Stimulated activated naive CD8-positive, alpha-beta T cell treated with anti-CD3 and anti-CD28 coated beads, Interleukin-15, Interleukin-2, amounts not matched to agents 100 ng/mL and 50 ng/mL, for 24 hours (primary cell): ENCODE measurements at regions not wholly inside any gene's neighbourhood (a gene's known extent, or its start where the extent isn't known, plus 50 kb on each side); places are given as distances from the start of the nearest gene placed in this dataset.

Experiments used
- H3K27ac Mint-ChIP-seq: one replicate; pipeline ENCODE4 v1.8.0; 2021; ENCODE audit warnings: mild to moderate bottlenecking, mixed read lengths
- H3K27me3 Mint-ChIP-seq: one replicate; pipeline ENCODE4 v1.8.0; 2021; ENCODE audit warnings: mixed read lengths
- H3K36me3 Mint-ChIP-seq: one replicate; pipeline ENCODE4 v1.8.0; 2021; ENCODE audit warnings: low read depth, mixed read lengths
- H3K4me1 Mint-ChIP-seq: one replicate; pipeline ENCODE4 v1.8.0; 2021; ENCODE audit warnings: low read depth, mixed read lengths
- H3K4me3 Mint-ChIP-seq: one replicate; pipeline ENCODE4 v1.8.0; 2021; ENCODE audit warnings: mild to moderate bottlenecking, mixed read lengths
- H3K9me3 Mint-ChIP-seq: one replicate; pipeline ENCODE4 v1.8.0; 2021; ENCODE audit warnings: mixed read lengths

GRCh38 chr22:48850658-48851287 is 976.9 kb downstream of the BRD1 start:
- Mint-ChIP-seq H3K4me1 (no peaks in the 10 kb centered on the region), H3K36me3 (no peaks in the 10 kb centered on the region), H3K4me3 (no peak overlapping the region), H3K9me3 (no peaks in the 10 kb centered on the region), H3K27me3 (peaks cover 9% of the 10 kb centered on the region), H3K27ac (no peak overlapping the region)

- Mint-ChIP-seq H3K27me3 (peaks cover 10% of the 10 kb centered on the region), H3K36me3 (no peaks in the 10 kb centered on the region)
Measured at GRCh38 chr22:48849963-48850657, 977.6 kb downstream of the BRD1 start.

GRCh38 chr22:48849219-48849912 is 978.3 kb downstream of the BRD1 start:
- Mint-ChIP-seq H3K27ac (no peak overlapping the region), H3K4me3 (no peak overlapping the region), H3K36me3 (no peaks in the 10 kb centered on the region), H3K27me3 (peaks cover 14% of the 10 kb centered on the region), H3K4me1 (no peaks in the 10 kb centered on the region), H3K9me3 (no peaks in the 10 kb centered on the region)

More at GRCh38 chr22:48849963-48850657, 977.6 kb downstream of the BRD1 start:
- Mint-ChIP-seq H3K4me3 (no peak overlapping the region), H3K27ac (no peak overlapping the region), H3K9me3 (no peaks in the 10 kb centered on the region), H3K4me1 (no peaks in the 10 kb centered on the region)

GRCh38 chr22:48846200-48846599 is 981.5 kb downstream of the BRD1 start:
- H3K36me3 Mint-ChIP-seq: no peaks in the 10 kb centered on the region
- H3K27me3 Mint-ChIP-seq: peaks cover 14% of the 10 kb centered on the region
- no peaks in the 10 kb centered on the region for H3K4me1 Mint-ChIP-seq
- H3K27ac Mint-ChIP-seq: no peak overlapping the region
- no peaks in the 10 kb centered on the region for H3K9me3 Mint-ChIP-seq
- H3K4me3 Mint-ChIP-seq: no peak overlapping the region

GRCh38 chr22:48845356-48845936 is 982.2 kb downstream of the BRD1 start:
- no peak overlapping the region for H3K27ac Mint-ChIP-seq

GRCh38 chr22:48844056-48844675 is 983.5 kb downstream of the BRD1 start:
- no peaks in the 10 kb centered on the region for H3K36me3 Mint-ChIP-seq
- no peaks in the 10 kb centered on the region for H3K4me1 Mint-ChIP-seq
- H3K9me3 Mint-ChIP-seq: no peaks in the 10 kb centered on the region
- peaks cover 14% of the 10 kb centered on the region for H3K27me3 Mint-ChIP-seq
- H3K4me3 Mint-ChIP-seq: no peak overlapping the region
- no peak overlapping the region for H3K27ac Mint-ChIP-seq

More at GRCh38 chr22:48845356-48845936, 982.2 kb downstream of the BRD1 start:
- H3K9me3 Mint-ChIP-seq: no peaks in the 10 kb centered on the region
- H3K4me3 Mint-ChIP-seq: no peak overlapping the region
- H3K4me1 Mint-ChIP-seq: no peaks in the 10 kb centered on the region
- no peaks in the 10 kb centered on the region for H3K36me3 Mint-ChIP-seq
- H3K27me3 Mint-ChIP-seq: peaks cover 14% of the 10 kb centered on the region

- Mint-ChIP-seq H3K4me1 (no peaks in the 10 kb centered on the region), H3K4me3 (no peak overlapping the region), H3K27ac (no peak overlapping the region), H3K9me3 (no peaks in the 10 kb centered on the region), H3K36me3 (no peaks in the 10 kb centered on the region), H3K27me3 (peaks cover 14% of the 10 kb centered on the region)
Measured at GRCh38 chr22:48843640-48844039, 984.0 kb downstream of the BRD1 start.

- Mint-ChIP-seq H3K4me3 (no peak overlapping the region), H3K9me3 (no peaks in the 10 kb centered on the region), H3K4me1 (no peaks in the 10 kb centered on the region), H3K36me3 (no peaks in the 10 kb centered on the region), H3K27me3 (peaks cover 10% of the 10 kb centered on the region), H3K27ac (no peak overlapping the region)
Measured at GRCh38 chr22:48842976-48843375, 984.7 kb downstream of the BRD1 start.

GRCh38 chr22:48842583-48842945 is 985.1 kb downstream of the BRD1 start:
- no peak overlapping the region for H3K27ac Mint-ChIP-seq
- no peak overlapping the region for H3K4me3 Mint-ChIP-seq
- peaks cover 8% of the 10 kb centered on the region for H3K27me3 Mint-ChIP-seq
- peaks cover 3% of the 10 kb centered on the region for H3K9me3 Mint-ChIP-seq
- no peaks in the 10 kb centered on the region for H3K36me3 Mint-ChIP-seq
- H3K4me1 Mint-ChIP-seq: no peaks in the 10 kb centered on the region

- no peak overlapping the region for H3K27ac Mint-ChIP-seq
- H3K9me3 Mint-ChIP-seq: peaks cover 8% of the 10 kb centered on the region
- H3K4me1 Mint-ChIP-seq: no peaks in the 10 kb centered on the region
- peaks cover 8% of the 10 kb centered on the region for H3K27me3 Mint-ChIP-seq
- H3K36me3 Mint-ChIP-seq: no peaks in the 10 kb centered on the region
- no peak overlapping the region for H3K4me3 Mint-ChIP-seq
Measured at GRCh38 chr22:48841881-48842582, 985.6 kb downstream of the BRD1 start.

GRCh38 chr22:48840112-48840949 is 987.3 kb downstream of the BRD1 start:
- peaks cover 10% of the 10 kb centered on the region for H3K9me3 Mint-ChIP-seq
- no peaks in the 10 kb centered on the region for H3K4me1 Mint-ChIP-seq
- no peaks in the 10 kb centered on the region for H3K36me3 Mint-ChIP-seq
- no peak overlapping the region for H3K4me3 Mint-ChIP-seq
- peaks cover 5% of the 10 kb centered on the region for H3K27me3 Mint-ChIP-seq
- H3K27ac Mint-ChIP-seq: no peak overlapping the region

GRCh38 chr22:48838846-48839730 is 988.6 kb downstream of the BRD1 start:
- Mint-ChIP-seq H3K4me3 (no peak overlapping the region), H3K4me1 (no peaks in the 10 kb centered on the region), H3K27me3 (no peaks in the 10 kb centered on the region), H3K36me3 (no peaks in the 10 kb centered on the region), H3K9me3 (peaks cover 10% of the 10 kb centered on the region), H3K27ac (no peak overlapping the region)

GRCh38 chr22:48838376-48838775 is 989.3 kb downstream of the BRD1 start:
- no peaks in the 10 kb centered on the region for H3K4me1 Mint-ChIP-seq
- H3K27ac Mint-ChIP-seq: no peak overlapping the region
- H3K4me3 Mint-ChIP-seq: no peak overlapping the region
- H3K36me3 Mint-ChIP-seq: no peaks in the 10 kb centered on the region
- H3K9me3 Mint-ChIP-seq: peaks cover 13% of the 10 kb centered on the region
- H3K27me3 Mint-ChIP-seq: peaks cover 4% of the 10 kb centered on the region
